ENCODE measurements at regions not wholly inside any gene's neighbourhood (a gene's known extent, or its start where the extent isn't known, plus 50 kb on each side); places are given as distances from the start of the nearest gene placed in this dataset.

- intact Hi-C loops (cut with DNase I) = no loop called here
- no peak for DNase-seq
- Histone ChIP-seq H3K36me3 (no peaks in the 10 kb centered on the region), H3K4me3 (no peak overlapping the region), H3K4me1 (no peaks in the 10 kb centered on the region), H3K9me3 (peaks cover 0 to under 1% (median 0%) of the 10 kb centered on the region in 3 donors), H3K27me3 (peaks cover 0 to 4% (median 0%) of the 10 kb centered on the region in 4 donors), H3K27ac (no peak overlapping the region)
- TF ChIP-seq POLR2A (IDR thresholded peaks at IDR 0.05) = no peak
- TF ChIP-seq, protein P1, sequence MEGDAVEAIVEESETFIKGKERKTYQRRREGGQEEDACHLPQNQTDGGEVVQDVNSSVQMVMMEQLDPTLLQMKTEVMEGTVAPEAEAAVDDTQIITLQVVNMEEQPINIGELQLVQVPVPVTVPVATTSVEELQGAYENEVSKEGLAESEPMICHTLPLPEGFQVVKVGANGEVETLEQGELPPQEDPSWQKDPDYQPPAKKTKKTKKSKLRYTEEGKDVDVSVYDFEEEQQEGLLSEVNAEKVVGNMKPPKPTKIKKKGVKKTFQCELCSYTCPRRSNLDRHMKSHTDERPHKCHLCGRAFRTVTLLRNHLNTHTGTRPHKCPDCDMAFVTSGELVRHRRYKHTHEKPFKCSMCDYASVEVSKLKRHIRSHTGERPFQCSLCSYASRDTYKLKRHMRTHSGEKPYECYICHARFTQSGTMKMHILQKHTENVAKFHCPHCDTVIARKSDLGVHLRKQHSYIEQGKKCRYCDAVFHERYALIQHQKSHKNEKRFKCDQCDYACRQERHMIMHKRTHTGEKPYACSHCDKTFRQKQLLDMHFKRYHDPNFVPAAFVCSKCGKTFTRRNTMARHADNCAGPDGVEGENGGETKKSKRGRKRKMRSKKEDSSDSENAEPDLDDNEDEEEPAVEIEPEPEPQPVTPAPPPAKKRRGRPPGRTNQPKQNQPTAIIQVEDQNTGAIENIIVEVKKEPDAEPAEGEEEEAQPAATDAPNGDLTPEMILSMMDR (IDR thresholded peaks at IDR 0.05) = no peak
- WGBS, 2 donors = 55 to 60% methylated on average over 5 of the region's 5 CpGs
These were observed 63.5 kb upstream of the GPR139 start for GRCh38 chr16:20137194-20137593.

DNA sequence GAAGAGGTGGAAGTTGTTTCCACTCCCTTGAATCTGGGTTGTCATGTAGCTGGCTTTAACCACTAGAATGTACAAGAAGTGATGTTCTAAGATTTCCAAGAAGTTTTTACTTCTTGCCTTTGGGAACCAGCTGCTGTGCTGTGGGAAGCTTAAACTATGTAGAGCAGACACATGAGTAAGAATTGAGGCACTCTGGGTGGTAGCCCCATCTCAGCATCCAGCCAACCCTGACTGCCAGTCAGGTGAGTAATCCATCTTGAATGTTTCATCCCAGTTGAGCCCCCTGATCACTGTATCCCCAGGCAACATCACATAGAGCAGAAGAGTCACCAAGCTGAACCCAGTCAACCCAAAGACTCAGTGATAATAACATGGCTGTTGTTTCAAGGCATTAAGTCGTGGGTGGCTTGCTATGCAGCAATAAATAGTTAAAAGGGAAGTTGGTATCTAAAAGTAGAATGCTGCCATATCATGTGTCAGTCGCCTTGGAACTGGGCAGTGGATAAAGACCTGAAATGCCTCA is 62.8 kb upstream of the GPR139 start:
- H3K27ac ChIP-seq = no peak overlapping the region
- peaks cover 0 to 4% (median 0%) of the 10 kb centered on the region in 4 donors for H3K27me3 ChIP-seq
- no peak for DNase-seq
- 51 to 72% methylated on average over 2 of the region's 2 CpGs for WGBS, 2 donors
- H3K9me3 ChIP-seq = peaks cover 0 to 4% (median 0%) of the 10 kb centered on the region in 3 donors
- intact Hi-C loops (cut with DNase I) = no loop called here
- H3K4me1 ChIP-seq = no peaks in the 10 kb centered on the region
- no peak overlapping the region for H3K4me3 ChIP-seq
- TF ChIP-seq, protein P1 (IDR thresholded peaks at IDR 0.05) = no peak
- no peak for TF ChIP-seq POLR2A (IDR thresholded peaks at IDR 0.05)
- H3K36me3 ChIP-seq = no peaks in the 10 kb centered on the region

DNA sequence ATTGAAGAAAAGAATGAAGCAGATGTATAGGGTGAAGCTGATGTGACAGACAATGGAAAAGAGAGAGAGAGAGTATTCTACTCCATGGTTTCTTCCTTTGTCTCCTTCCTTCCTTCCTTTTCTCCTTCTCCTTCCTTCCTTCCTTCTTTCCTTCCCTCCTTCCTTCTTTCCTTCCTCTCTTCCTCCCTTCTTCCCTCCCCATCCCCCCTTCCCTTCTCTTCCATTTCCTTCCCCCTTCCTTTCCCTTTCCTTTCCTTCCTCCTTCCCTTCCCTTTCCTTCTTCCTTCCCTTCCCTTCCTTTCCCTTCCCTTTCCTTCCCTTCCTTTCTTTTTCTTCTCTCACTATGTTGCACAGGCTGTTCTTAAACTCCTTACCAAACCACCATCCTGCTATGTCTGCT is 55.7 kb upstream of the GPR139 start:
- no peak overlapping the region for H3K4me3 ChIP-seq
- DNase-seq = no peak
- peaks cover 0 to 4% (median 0%) of the 10 kb centered on the region in 4 donors for H3K27me3 ChIP-seq
- no peaks in the 10 kb centered on the region for H3K36me3 ChIP-seq
- intact Hi-C loops (cut with DNase I) = no loop called here
- H3K9me3 ChIP-seq = peaks cover 0 to 14% (median 0%) of the 10 kb centered on the region in 3 donors
- no peaks in the 10 kb centered on the region for H3K4me1 ChIP-seq
- TF ChIP-seq POLR2A (IDR thresholded peaks at IDR 0.05) = no peak
- TF ChIP-seq, protein P1 (IDR thresholded peaks at IDR 0.05) = no peak
- no peak overlapping the region for H3K27ac ChIP-seq

Small RNA genes lying in the stretch of these regions (small RNA-seq; reads per million reads assigned to genes)
- 0 reads per million in 4 donors for gene SNRPEP3

Measured in esophagus squamous epithelium (tissue), 5 donors.